H9 (cell line): ENCODE measurements at regions not wholly inside any gene's neighbourhood (a gene's known extent, or its start where the extent isn't known, plus 50 kb on each side); places are given as distances from the start of the nearest gene placed in this dataset.

Experiments used
- DNase-seq: peaks from one replicate; pipeline ENCODE4 v3.0.0-alpha.2; 2017
- H2AFZ ChIP-seq: one replicate; pipeline ENCODE4 v1.6.1; 2013; ENCODE audit warnings: mild to moderate bottlenecking, low read length, control low read depth, moderate library complexity
- H2AK5ac ChIP-seq: 2 replicates; pipeline ENCODE4 v1.6.1; 2013; ENCODE audit warnings: low read length, control low read depth, mixed read lengths; ENCODE audit not compliant: insufficient read length
- H2BK120ac ChIP-seq: one replicate; pipeline ENCODE4 v1.6.1; 2013; ENCODE audit warnings: low read depth, mild to moderate bottlenecking, low read length, control low read depth, inconsistent platforms; ENCODE audit not compliant: poor library complexity, severe bottlenecking
- H2BK12ac ChIP-seq: 2 replicates; pipeline ENCODE4 v1.6.1; 2013; ENCODE audit warnings: low read length, control low read depth, mixed read lengths, low read depth; ENCODE audit not compliant: insufficient read length
- H2BK15ac ChIP-seq: 2 replicates; pipeline ENCODE4 v1.6.1; 2013; ENCODE audit warnings: low read depth, low read length, control low read depth
- H2BK20ac ChIP-seq: one replicate; pipeline ENCODE4 v1.6.1; 2013; ENCODE audit warnings: low read depth, mild to moderate bottlenecking, low read length, control low read depth, inconsistent platforms; ENCODE audit not compliant: poor library complexity, severe bottlenecking
- H2BK5ac ChIP-seq: 2 replicates; pipeline ENCODE4 v1.6.1; 2013; ENCODE audit warnings: low read length, control low read depth, mixed read lengths; ENCODE audit not compliant: insufficient read length
- H3K14ac ChIP-seq: 2 replicates; pipeline ENCODE4 v1.6.1; 2013; ENCODE audit warnings: low read length, control low read depth; ENCODE audit not compliant: insufficient read depth
- H3K18ac ChIP-seq: 2 replicates; pipeline ENCODE4 v1.6.1; 2013; ENCODE audit warnings: low read depth, mild to moderate bottlenecking, mixed read lengths, low read length, control low read depth; ENCODE audit not compliant: insufficient read length
- H3K23ac ChIP-seq: 2 replicates; pipeline ENCODE4 v1.6.1; 2013; ENCODE audit warnings: low read length, control low read depth, mixed read lengths, low read depth; ENCODE audit not compliant: insufficient read length
- H3K23me2 ChIP-seq: 2 replicates; pipeline ENCODE4 v1.6.1; 2013; ENCODE audit warnings: low read depth, mild to moderate bottlenecking, mixed read lengths, low read length, control low read depth; ENCODE audit not compliant: insufficient read length, poor library complexity, severe bottlenecking
- H3K27ac ChIP-seq: 2 replicates; pipeline ENCODE4 v1.5.1; 2013; ENCODE audit warnings: low read length, control low read depth, mixed read lengths, low read depth; ENCODE audit not compliant: insufficient read length
- H3K27me3 ChIP-seq: 2 replicates; pipeline ENCODE4 v1.6.1; 2013; ENCODE audit warnings: low read length, control low read depth, inconsistent platforms; ENCODE audit not compliant: insufficient read depth
- H3K4ac ChIP-seq: 2 replicates; pipeline ENCODE4 v1.6.1; 2013; ENCODE audit warnings: low read depth, mild to moderate bottlenecking, control low read depth, inconsistent platforms, low read length, moderate library complexity
- H3K4me1 ChIP-seq: 2 replicates; pipeline ENCODE4 v1.6.1; 2013; ENCODE audit warnings: low read length, control low read depth, inconsistent platforms; ENCODE audit not compliant: insufficient read depth
- H3K4me2 ChIP-seq: 2 replicates; pipeline ENCODE4 v1.6.1; 2013; ENCODE audit warnings: low read length, control low read depth, mixed read lengths; ENCODE audit not compliant: insufficient read length, insufficient read depth
- H3K56ac ChIP-seq: 2 replicates; pipeline ENCODE4 v1.6.1; 2013; ENCODE audit warnings: low read depth, mild to moderate bottlenecking, mixed read lengths, low read length, control low read depth; ENCODE audit not compliant: insufficient read length
- H3K79me1 ChIP-seq: 2 replicates; pipeline ENCODE4 v1.6.1; 2013; ENCODE audit warnings: low read depth, mild to moderate bottlenecking, moderate library complexity, low read length, control low read depth, inconsistent platforms; ENCODE audit not compliant: insufficient read depth, poor library complexity, severe bottlenecking
- H3K79me2 ChIP-seq: 2 replicates; pipeline ENCODE4 v1.6.1; 2013; ENCODE audit warnings: low read length, control low read depth, inconsistent platforms; ENCODE audit not compliant: insufficient read depth
- H3K9ac ChIP-seq: 2 replicates; pipeline ENCODE4 v1.6.1; 2013; ENCODE audit warnings: low read length, control low read depth, mixed read lengths; ENCODE audit not compliant: insufficient read length; ENCODE audit errors: extremely low read depth
- H3K9me3 ChIP-seq: one replicate; pipeline ENCODE4 v1.6.1; 2013; ENCODE audit warnings: low read depth, low read length, inconsistent platforms; ENCODE audit not compliant: control insufficient read depth
- H3T11ph ChIP-seq: one replicate; pipeline ENCODE4 v1.6.1; 2013; ENCODE audit warnings: mild to moderate bottlenecking, low read length, control low read depth, inconsistent platforms
- H4K20me1 ChIP-seq: one replicate; pipeline ENCODE4 v1.6.1; 2013; ENCODE audit not compliant: control insufficient read depth, insufficient read length, insufficient read depth
- H4K5ac ChIP-seq: 2 replicates; pipeline ENCODE4 v1.6.1; 2013; ENCODE audit warnings: low read depth, mild to moderate bottlenecking, mixed read lengths, low read length, control low read depth; ENCODE audit not compliant: insufficient read length
- H4K8ac ChIP-seq: replicated peaks from 2 replicates; pipeline ENCODE4 v1.6.1; 2013; ENCODE audit warnings: low read length, control low read depth, mixed read lengths, low read depth; ENCODE audit not compliant: insufficient read length
- H4K91ac ChIP-seq: 2 replicates; pipeline ENCODE4 v1.6.1; 2013; ENCODE audit warnings: low read depth, mild to moderate bottlenecking, moderate library complexity, mixed read lengths, low read length, control low read depth; ENCODE audit not compliant: insufficient read length
- H3K27ac Mint-ChIP-seq, 3 experiments: 2 replicates in 2 of 3; 3 replicates in 1 of 3; pipeline ENCODE4 v1.8.0; 2020 to 2021; ENCODE audit warnings: mixed read lengths in 3 of 3, mild to moderate bottlenecking in 1 of 3, moderate library complexity in 1 of 3
- H3K27me3 Mint-ChIP-seq: 2 replicates; pipeline ENCODE4 v1.8.0; 2021; ENCODE audit warnings: low read depth, mild to moderate bottlenecking, moderate library complexity, mixed read lengths
- H3K36me3 Mint-ChIP-seq, 3 experiments: 2 replicates in 2 of 3; 3 replicates in 1 of 3; pipeline ENCODE4 v1.8.0; 2020 to 2021; ENCODE audit warnings: low read depth in 3 of 3, mixed read lengths in 3 of 3; ENCODE audit not compliant: insufficient read depth in 1 of 3
- H3K4me1 Mint-ChIP-seq, 2 experiments: 2 replicates each; pipeline ENCODE4 v1.8.0; 2020; ENCODE audit warnings: mixed read lengths in 2 of 2
- H3K4me3 Mint-ChIP-seq, 2 experiments: 2 replicates in 1 of 2; 3 replicates in 1 of 2; pipeline ENCODE4 v1.8.0; 2020 to 2021; ENCODE audit warnings: mild to moderate bottlenecking in 2 of 2, mixed read lengths in 2 of 2, moderate library complexity in 1 of 2
- H3K9me3 Mint-ChIP-seq, 2 experiments: 2 replicates in 1 of 2; 3 replicates in 1 of 2; pipeline ENCODE4 v1.8.0; 2020; ENCODE audit warnings: mild to moderate bottlenecking in 2 of 2, mixed read lengths in 2 of 2, moderate library complexity in 1 of 2
- WGBS: extraction: QIAGEN DNeasy Blood & Tissue Kit; methylation state at CpG from one replicate; pipeline ENCODE4 v1.1.7; 2013; ENCODE audit warnings: missing lambda C conversion rate, low lambda C conversion rate, mixed read lengths; ENCODE audit not compliant: insufficient read length; ENCODE audit errors: extremely low coverage; 5-methylcytosine and 5-hydroxymethylcytosine counted together
- TF ChIP-seq, protein P1 (sequence below): fragments of 200-600 bp; sonication (generic); conservative IDR thresholded peaks from 3 replicates; pipeline ENCODE4 v1.8.0; 2021; ENCODE audit warnings: antibody characterized with exemption, mild to moderate bottlenecking

DNA sequence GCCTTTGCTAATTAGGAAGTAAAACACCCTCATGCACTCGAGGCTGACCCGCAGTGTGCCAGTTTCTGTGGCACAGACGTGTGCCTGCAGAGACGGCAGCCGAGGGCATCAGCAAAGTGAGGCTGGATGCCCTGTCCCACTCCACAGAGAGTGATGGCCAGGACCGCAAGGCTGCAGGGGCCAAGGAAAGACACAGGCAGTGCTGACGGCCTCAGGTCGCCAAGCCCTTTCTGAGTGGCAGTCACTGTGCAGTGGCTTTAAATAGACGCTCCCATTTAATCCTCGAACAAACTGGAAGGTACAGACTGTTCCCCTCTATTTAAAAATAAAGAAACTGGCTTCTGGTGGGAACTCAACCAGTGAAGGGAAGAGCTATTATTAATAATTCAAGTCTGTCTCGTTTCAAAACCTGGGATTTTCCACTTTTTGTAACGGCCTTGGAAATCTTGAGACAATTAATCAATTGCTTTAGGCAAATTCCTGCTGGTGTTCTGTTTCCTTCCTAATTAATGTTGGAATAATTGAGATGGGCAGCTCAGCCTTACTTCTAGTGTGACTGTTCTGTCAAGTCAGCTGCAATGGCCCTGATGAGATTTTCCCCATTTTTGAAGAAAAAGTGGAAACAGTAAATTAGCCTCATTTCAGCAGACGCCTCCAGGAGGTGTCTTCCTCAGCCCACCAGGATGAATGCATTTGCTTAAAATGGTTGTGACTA lies 644.6 kb upstream of the RAB6C start:
- Histone ChIP-seq H3K79me1 (no peaks in the 10 kb centered on the region), H4K20me1 (no peaks in the 10 kb centered on the region), H3K79me2 (no peaks in the 10 kb centered on the region), H2AFZ (no peak overlapping the region), H3K4me1 (no peaks in the 10 kb centered on the region), H4K8ac (no peak overlapping the region), H3K23ac (no peak overlapping the region), H2BK15ac (no peak overlapping the region), H3K18ac (no peak overlapping the region), H4K5ac (no peak overlapping the region), H3K4ac (no peak overlapping the region), H2BK5ac (no peak overlapping the region), H4K91ac (no peak overlapping the region), H3K27ac (no peak overlapping the region), H3K9me3 (no peaks in the 10 kb centered on the region), H2BK120ac (no peak overlapping the region), H3K56ac (no peak overlapping the region), H2BK20ac (no peak overlapping the region), H3K4me2 (no peak overlapping the region), H3K23me2 (no peaks in the 10 kb centered on the region), H2AK5ac (no peak overlapping the region), H2BK12ac (no peak overlapping the region), H3K14ac (no peak overlapping the region; the same call in 1 of the 2 replicates), H3K9ac (no peak overlapping the region), H3K27me3 (no peaks in the 10 kb centered on the region), H3T11ph (no peak overlapping the region)
- Mint-ChIP-seq H3K27ac (no peak overlapping the region; a peak in 1 of 7 replicates), H3K27me3 (no peaks in the 10 kb centered on the region), H3K9me3 (peaks cover 3% of the 10 kb centered on the region in 2 experiments; a peak in 3 of 5 replicates), H3K36me3 (no peaks in the 10 kb centered on the region; a peak in 1 of 7 replicates), H3K4me3 (no peak overlapping the region), H3K4me1 (peaks cover 2 to 4% of the 10 kb centered on the region in 2 experiments; a peak in 2 of 4 replicates)
- WGBS = no CpG with 5 or more reads among the region's 13 CpGs
- TF ChIP-seq, protein P1, sequence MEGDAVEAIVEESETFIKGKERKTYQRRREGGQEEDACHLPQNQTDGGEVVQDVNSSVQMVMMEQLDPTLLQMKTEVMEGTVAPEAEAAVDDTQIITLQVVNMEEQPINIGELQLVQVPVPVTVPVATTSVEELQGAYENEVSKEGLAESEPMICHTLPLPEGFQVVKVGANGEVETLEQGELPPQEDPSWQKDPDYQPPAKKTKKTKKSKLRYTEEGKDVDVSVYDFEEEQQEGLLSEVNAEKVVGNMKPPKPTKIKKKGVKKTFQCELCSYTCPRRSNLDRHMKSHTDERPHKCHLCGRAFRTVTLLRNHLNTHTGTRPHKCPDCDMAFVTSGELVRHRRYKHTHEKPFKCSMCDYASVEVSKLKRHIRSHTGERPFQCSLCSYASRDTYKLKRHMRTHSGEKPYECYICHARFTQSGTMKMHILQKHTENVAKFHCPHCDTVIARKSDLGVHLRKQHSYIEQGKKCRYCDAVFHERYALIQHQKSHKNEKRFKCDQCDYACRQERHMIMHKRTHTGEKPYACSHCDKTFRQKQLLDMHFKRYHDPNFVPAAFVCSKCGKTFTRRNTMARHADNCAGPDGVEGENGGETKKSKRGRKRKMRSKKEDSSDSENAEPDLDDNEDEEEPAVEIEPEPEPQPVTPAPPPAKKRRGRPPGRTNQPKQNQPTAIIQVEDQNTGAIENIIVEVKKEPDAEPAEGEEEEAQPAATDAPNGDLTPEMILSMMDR = no peak
- no peak for DNase-seq
